ENCODE measurements at regions not wholly inside any gene's neighbourhood (a gene's known extent, or its start where the extent isn't known, plus 50 kb on each side); places are given as distances from the start of the nearest gene placed in this dataset.

DNA sequence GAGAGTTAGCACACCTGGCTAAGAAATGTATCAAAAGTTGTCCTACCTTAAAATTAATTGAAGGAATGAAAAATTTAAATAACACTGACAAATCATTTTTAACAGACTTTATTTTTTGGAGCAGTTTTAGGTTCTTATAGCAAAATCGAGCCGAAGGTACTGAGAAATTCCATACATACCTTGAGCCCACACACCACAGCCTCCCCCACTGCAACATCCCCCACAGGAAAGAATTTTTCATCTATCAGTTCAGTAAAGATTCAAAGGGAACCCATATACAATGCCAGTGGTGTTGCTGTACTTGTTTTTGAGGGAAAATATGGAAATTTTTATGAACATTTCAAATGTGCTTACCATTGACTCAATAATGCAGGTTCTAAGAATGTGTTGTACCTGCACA, 169.8 kb upstream of the HS6ST1 start:
- TF ChIP-seq, protein P1, sequence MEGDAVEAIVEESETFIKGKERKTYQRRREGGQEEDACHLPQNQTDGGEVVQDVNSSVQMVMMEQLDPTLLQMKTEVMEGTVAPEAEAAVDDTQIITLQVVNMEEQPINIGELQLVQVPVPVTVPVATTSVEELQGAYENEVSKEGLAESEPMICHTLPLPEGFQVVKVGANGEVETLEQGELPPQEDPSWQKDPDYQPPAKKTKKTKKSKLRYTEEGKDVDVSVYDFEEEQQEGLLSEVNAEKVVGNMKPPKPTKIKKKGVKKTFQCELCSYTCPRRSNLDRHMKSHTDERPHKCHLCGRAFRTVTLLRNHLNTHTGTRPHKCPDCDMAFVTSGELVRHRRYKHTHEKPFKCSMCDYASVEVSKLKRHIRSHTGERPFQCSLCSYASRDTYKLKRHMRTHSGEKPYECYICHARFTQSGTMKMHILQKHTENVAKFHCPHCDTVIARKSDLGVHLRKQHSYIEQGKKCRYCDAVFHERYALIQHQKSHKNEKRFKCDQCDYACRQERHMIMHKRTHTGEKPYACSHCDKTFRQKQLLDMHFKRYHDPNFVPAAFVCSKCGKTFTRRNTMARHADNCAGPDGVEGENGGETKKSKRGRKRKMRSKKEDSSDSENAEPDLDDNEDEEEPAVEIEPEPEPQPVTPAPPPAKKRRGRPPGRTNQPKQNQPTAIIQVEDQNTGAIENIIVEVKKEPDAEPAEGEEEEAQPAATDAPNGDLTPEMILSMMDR (IDR thresholded peaks at IDR 0.05), result no peak
- TF ChIP-seq POLR2A (IDR thresholded peaks at IDR 0.05), result no peak
